CD14-positive monocyte (primary cell): ENCODE measurements at regions not wholly inside any gene's neighbourhood (a gene's known extent, or its start where the extent isn't known, plus 50 kb on each side); places are given as distances from the start of the nearest gene placed in this dataset.
A peak's percentile ranks its signal among the peaks of the same experiment; 100 is the strongest.

Experiments
- DNase-seq, 3 donors: peaks; one replicate each; pipeline ENCODE4 v3.0.0-alpha.2; 2011 to 2022
- H2AFZ ChIP-seq: 2 replicates; pipeline ENCODE4 v1.6.0; 2012; ENCODE audit warnings: mild to moderate bottlenecking, low read depth, low read length, inconsistent platforms; ENCODE audit not compliant: insufficient read depth, poor library complexity, severe bottlenecking
- H3K27ac ChIP-seq, 2 donors: 1 replicate in 1 of 2; 2 replicates in 1 of 2; pipeline ENCODE4 v1.5.1; 2012 to 2013; ENCODE audit warnings: low read length in 2 of 2, control low read depth in 1 of 2, inconsistent platforms in 1 of 2, low read depth in 1 of 2, mild to moderate bottlenecking in 1 of 2
- H3K27me3 ChIP-seq, 2 donors: one replicate each; pipeline versions ENCODE4 v1.6.0 to v1.6.1; 2011 to 2013; ENCODE audit warnings: low read length in 2 of 2; ENCODE audit not compliant: control insufficient read depth in 2 of 2, insufficient read depth in 2 of 2
- H3K36me3 ChIP-seq, 2 donors: replicated peaks in 1 of 2; 1 replicate in 1 of 2; 2 replicates in 1 of 2; pipeline versions ENCODE4 v1.5.1 to v1.6.1; 2012 to 2013; ENCODE audit warnings: low read length in 2 of 2, control low read depth in 1 of 2, inconsistent platforms in 1 of 2, mild to moderate bottlenecking in 1 of 2; ENCODE audit not compliant: insufficient read depth in 2 of 2, control insufficient read depth in 1 of 2
- H3K4me1 ChIP-seq, 2 donors: 1 replicate in 1 of 2; 2 replicates in 1 of 2; pipeline versions ENCODE4 v1.5.1 to v1.6.1; 2012 to 2013; ENCODE audit warnings: low read length in 2 of 2, control low read depth in 1 of 2, inconsistent platforms in 1 of 2, mild to moderate bottlenecking in 1 of 2, moderate library complexity in 1 of 2; ENCODE audit not compliant: insufficient read depth in 2 of 2, control insufficient read depth in 1 of 2
- H3K4me2 ChIP-seq: replicated peaks from 2 replicates; pipeline ENCODE3; 2012; ENCODE audit warnings: low read length, moderate library complexity, mild to moderate bottlenecking; ENCODE audit not compliant: poor library complexity, severe bottlenecking; ENCODE audit errors: extremely low read depth
- H3K4me3 ChIP-seq, 3 experiments: fragments of 200-600 bp in 1 of 3; sonication (generic) in 1 of 3; replicated peaks in 1 of 3; 1 replicate in 2 of 3; 2 replicates in 1 of 3; pipeline ENCODE4 v1.5.1; 2011 to 2013; ENCODE audit warnings: low read length in 3 of 3, mild to moderate bottlenecking in 3 of 3, control low read depth in 2 of 3, low read depth in 2 of 3, inconsistent platforms in 1 of 3, moderate library complexity in 1 of 3
- H3K79me2 ChIP-seq: 2 replicates; pipeline ENCODE4 v1.6.0; 2012; ENCODE audit warnings: mild to moderate bottlenecking, control low read depth, inconsistent platforms, low read length, moderate library complexity; ENCODE audit not compliant: insufficient read depth
- H3K9ac ChIP-seq: 2 replicates; pipeline ENCODE4 v1.6.0; 2017; ENCODE audit warnings: low read length, mild to moderate bottlenecking; ENCODE audit not compliant: insufficient read depth, poor library complexity, severe bottlenecking
- H3K9me3 ChIP-seq, 2 donors: replicated peaks in 1 of 2; 1 replicate in 1 of 2; 2 replicates in 1 of 2; pipeline versions ENCODE4 v1.5.1 to v1.6.1; 2012 to 2013; ENCODE audit warnings: low read length in 2 of 2, control low read depth in 1 of 2; ENCODE audit not compliant: control insufficient read depth in 1 of 2, insufficient read depth in 1 of 2
- H4K20me1 ChIP-seq: 2 replicates; pipeline ENCODE4 v1.6.0; 2012; ENCODE audit warnings: mild to moderate bottlenecking, low read length, control low read depth, moderate library complexity; ENCODE audit not compliant: insufficient read depth
- H3K27ac Mint-ChIP-seq, 7 donors: one replicate each; pipeline ENCODE4 v1.8.0; 2020; ENCODE audit warnings: mild to moderate bottlenecking in 7 of 7, mixed read lengths in 7 of 7, moderate library complexity in 6 of 7, inconsistent platforms in 2 of 7
- H3K27me3 Mint-ChIP-seq, 3 donors: one replicate each; pipeline ENCODE4 v1.8.0; 2021 to 2022; ENCODE audit warnings: low read depth in 3 of 3, mild to moderate bottlenecking in 3 of 3, mixed read lengths in 3 of 3, moderate library complexity in 3 of 3, inconsistent platforms in 1 of 3
- H3K36me3 Mint-ChIP-seq, 2 donors: one replicate each; pipeline ENCODE4 v1.8.0; 2020; ENCODE audit warnings: mixed read lengths in 2 of 2, inconsistent platforms in 1 of 2, mild to moderate bottlenecking in 1 of 2
- H3K4me1 Mint-ChIP-seq: one replicate; pipeline ENCODE4 v1.8.0; 2020; ENCODE audit warnings: mild to moderate bottlenecking, mixed read lengths
- H3K4me3 Mint-ChIP-seq, 2 donors: one replicate each; pipeline ENCODE4 v1.8.0; 2020; ENCODE audit warnings: mild to moderate bottlenecking in 2 of 2, mixed read lengths in 2 of 2, moderate library complexity in 1 of 2
- H3K9me3 Mint-ChIP-seq, 7 donors: one replicate each; pipeline ENCODE4 v1.8.0; 2020 to 2022; ENCODE audit warnings: mixed read lengths in 7 of 7, mild to moderate bottlenecking in 6 of 7, moderate library complexity in 6 of 7, inconsistent platforms in 2 of 7
- WGBS: methylation state at CpG from one replicate; pipeline ENCODE4 v1.1.5; 2013; ENCODE audit warnings: missing lambda C conversion rate; ENCODE audit not compliant: insufficient coverage; 5-methylcytosine and 5-hydroxymethylcytosine counted together
- intact Hi-C, 2 donors: fragments of 100-400 bp; cut with micrococcal nuclease; formaldehyde crosslinking; loops; one replicate each; pipeline versions ENCODE4 v1.15.0 to v1.15.1; 2023
- TF ChIP-seq, protein P1 (sequence below): fragments of 200-600 bp; IDR thresholded peaks from one replicate; pipeline ENCODE4 v1.8.0; 2022; ENCODE audit warnings: antibody characterized with exemption, mild to moderate bottlenecking

DNA sequence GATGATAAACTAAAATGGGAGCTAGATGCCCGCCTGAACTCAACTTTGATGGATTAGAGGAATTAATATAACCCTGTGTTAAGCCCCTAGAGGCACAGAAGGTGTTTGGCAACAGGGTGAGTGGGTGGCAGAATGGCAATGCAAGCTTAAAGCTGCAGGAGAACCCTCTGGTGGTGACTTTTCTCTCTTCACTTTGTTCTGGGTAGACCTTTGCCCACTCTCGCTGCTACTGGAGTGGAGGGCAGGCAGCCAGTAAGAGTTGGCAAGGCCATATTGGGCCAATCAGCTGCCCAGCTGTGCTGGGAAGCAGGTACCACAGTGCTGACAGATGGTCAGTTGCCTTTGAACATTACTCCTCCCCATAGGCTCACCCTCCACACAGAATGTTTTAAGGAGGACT lies 468.2 kb downstream of the MMUT start:
- Histone ChIP-seq H3K36me3 (no peaks in the 10 kb centered on the region), H3K27me3 (no peaks in the 10 kb centered on the region), H3K27ac (no peak overlapping the region), H4K20me1 (no peaks in the 10 kb centered on the region), H2AFZ (no peak overlapping the region), H3K9me3 (peaks cover 12% of the 10 kb centered on the region in 2 donors), H3K79me2 (no peaks in the 10 kb centered on the region), H3K4me3 (no peak overlapping the region), H3K9ac (no peak overlapping the region), H3K4me1 (no peaks in the 10 kb centered on the region), H3K4me2 (no peak overlapping the region)
- intact Hi-C loops, result no loop called here
- Mint-ChIP-seq H3K4me3 (no peak overlapping the region), H3K27ac (no peak overlapping the region), H3K4me1 (no peaks in the 10 kb centered on the region), H3K27me3 (no peaks in the 10 kb centered on the region), H3K36me3 (no peaks in the 10 kb centered on the region), H3K9me3 (peaks cover 0 to 12% (median 9%) of the 10 kb centered on the region in 7 donors)
- no peak for DNase-seq
- WGBS, result 67% methylated on average over 2 of the region's 2 CpGs
- TF ChIP-seq, protein P1, sequence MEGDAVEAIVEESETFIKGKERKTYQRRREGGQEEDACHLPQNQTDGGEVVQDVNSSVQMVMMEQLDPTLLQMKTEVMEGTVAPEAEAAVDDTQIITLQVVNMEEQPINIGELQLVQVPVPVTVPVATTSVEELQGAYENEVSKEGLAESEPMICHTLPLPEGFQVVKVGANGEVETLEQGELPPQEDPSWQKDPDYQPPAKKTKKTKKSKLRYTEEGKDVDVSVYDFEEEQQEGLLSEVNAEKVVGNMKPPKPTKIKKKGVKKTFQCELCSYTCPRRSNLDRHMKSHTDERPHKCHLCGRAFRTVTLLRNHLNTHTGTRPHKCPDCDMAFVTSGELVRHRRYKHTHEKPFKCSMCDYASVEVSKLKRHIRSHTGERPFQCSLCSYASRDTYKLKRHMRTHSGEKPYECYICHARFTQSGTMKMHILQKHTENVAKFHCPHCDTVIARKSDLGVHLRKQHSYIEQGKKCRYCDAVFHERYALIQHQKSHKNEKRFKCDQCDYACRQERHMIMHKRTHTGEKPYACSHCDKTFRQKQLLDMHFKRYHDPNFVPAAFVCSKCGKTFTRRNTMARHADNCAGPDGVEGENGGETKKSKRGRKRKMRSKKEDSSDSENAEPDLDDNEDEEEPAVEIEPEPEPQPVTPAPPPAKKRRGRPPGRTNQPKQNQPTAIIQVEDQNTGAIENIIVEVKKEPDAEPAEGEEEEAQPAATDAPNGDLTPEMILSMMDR, result no peak

- H3K27me3 Mint-ChIP-seq, result no peaks in the 10 kb centered on the region
- Histone ChIP-seq H3K27me3 (no peaks in the 10 kb centered on the region), H3K4me1 (no peaks in the 10 kb centered on the region), H3K27ac (no peak overlapping the region), H4K20me1 (no peaks in the 10 kb centered on the region), H3K4me2 (no peak overlapping the region), H3K79me2 (no peaks in the 10 kb centered on the region), H2AFZ (no peak overlapping the region), H3K36me3 (no peaks in the 10 kb centered on the region), H3K4me3 (no peak overlapping the region), H3K9me3 (peaks cover 30 to 43% of the 10 kb centered on the region in 2 donors), H3K9ac (no peak overlapping the region)
- H3K4me3 Mint-ChIP-seq, result no peak overlapping the region
- H3K4me1 Mint-ChIP-seq, result no peaks in the 10 kb centered on the region
- no peaks in the 10 kb centered on the region for H3K36me3 Mint-ChIP-seq
- 96% methylated on average over 5 of the region's 5 CpGs for WGBS
- H3K9me3 Mint-ChIP-seq, result peaks cover 5 to 31% (median 14%) of the 10 kb centered on the region in 7 donors
- no peak for DNase-seq
- peak overlapping the region in 1 of 7 donors; percentile 9 for H3K27ac Mint-ChIP-seq
- TF ChIP-seq, protein P1, result no peak
- intact Hi-C loops, result no loop called here
Measured at GRCh38 chr6:48990739-48991138, 472.3 kb downstream of the MMUT start.
